ENCODE measurements at regions not wholly inside any gene's neighbourhood (a gene's known extent, or its start where the extent isn't known, plus 50 kb on each side); places are given as distances from the start of the nearest gene placed in this dataset.
"Not testable (repeated sequence)": the region's sequence is repeated elsewhere in the genome, so short reads cannot be mapped to it uniquely, and the experiment has no call there.

- H3K4me3 ChIP-seq (replicated peaks in 1 of 2; ENCODE audit: low read depth in 2 of 2, low read length in 2 of 2), result no peak overlapping the region
- TF ChIP-seq CTCF (IDR thresholded peaks at IDR 0.05; ENCODE audit: low read depth, low read length), result no peak
- no peak for DNase-seq (ENCODE audit: low read depth in 2 of 2)
These were observed 52.9 kb upstream of the IMP4 start for GRCh38 chr2:130289780-130290179.

GRCh38 chr2:130288467-130289403 is 54.0 kb upstream of the IMP4 start:
- H3K4me3 ChIP-seq (replicated peaks in 1 of 2; ENCODE audit: low read depth in 2 of 2, low read length in 2 of 2), result no peak overlapping the region
- no peak for DNase-seq (ENCODE audit: low read depth in 2 of 2)
- TF ChIP-seq CTCF (IDR thresholded peaks at IDR 0.05; ENCODE audit: low read depth, low read length), result no peak

- no peak overlapping the region for H3K4me3 ChIP-seq (replicated peaks in 1 of 2; ENCODE audit: low read depth in 2 of 2, low read length in 2 of 2)
- no peak for DNase-seq (ENCODE audit: low read depth in 2 of 2)
- TF ChIP-seq CTCF (IDR thresholded peaks at IDR 0.05; ENCODE audit: low read depth, low read length), result no peak
These were observed 55.1 kb upstream of the IMP4 start for GRCh38 chr2:130287656-130288026.

- DNase-seq (ENCODE audit: low read depth in 2 of 2), result no peak
- no peak for TF ChIP-seq CTCF (IDR thresholded peaks at IDR 0.05; ENCODE audit: low read depth, low read length)
- no peak overlapping the region for H3K4me3 ChIP-seq (replicated peaks in 1 of 2; ENCODE audit: low read depth in 2 of 2, low read length in 2 of 2)
These were observed 55.6 kb upstream of the IMP4 start for GRCh38 chr2:130286983-130287655.

- DNase-seq (ENCODE audit: low read depth in 2 of 2); H3K4me3 ChIP-seq (replicated peaks in 1 of 2; ENCODE audit: low read depth in 2 of 2, low read length in 2 of 2): not testable (repeated sequence)
These were observed 59.3 kb upstream of the IMP4 start for GRCh38 chr2:130283341-130283869.

GRCh38 chr2:130279551-130279950 is 63.1 kb upstream of the IMP4 start:
- H3K4me3 ChIP-seq (replicated peaks in 1 of 2; ENCODE audit: low read depth in 2 of 2, low read length in 2 of 2); DNase-seq (ENCODE audit: low read depth in 2 of 2): not testable (repeated sequence)

- not testable (repeated sequence) for DNase-seq (ENCODE audit: low read depth in 2 of 2)
These were observed 70.1 kb upstream of the TUBA3E start for GRCh38 chr2:130268333-130268732.

GRCh38 chr2:130267572-130267971 is 69.3 kb upstream of the TUBA3E start:
- not testable (repeated sequence) for DNase-seq (ENCODE audit: low read depth in 2 of 2); H3K4me3 ChIP-seq (replicated peaks in 1 of 2; ENCODE audit: low read depth in 2 of 2, low read length in 2 of 2)

More at GRCh38 chr2:130268333-130268732, 70.1 kb upstream of the TUBA3E start:
- H3K4me3 ChIP-seq (replicated peaks in 1 of 2; ENCODE audit: low read depth in 2 of 2, low read length in 2 of 2), result not testable (repeated sequence)

GRCh38 chr2:130266836-130267235 is 68.6 kb upstream of the TUBA3E start:
- DNase-seq (ENCODE audit: low read depth in 2 of 2); H3K4me3 ChIP-seq (replicated peaks in 1 of 2; ENCODE audit: low read depth in 2 of 2, low read length in 2 of 2): not testable (repeated sequence)

GRCh38 chr2:130265570-130266247 is 67.5 kb upstream of the TUBA3E start:
- not testable (repeated sequence) for DNase-seq (ENCODE audit: low read depth in 2 of 2); H3K4me3 ChIP-seq (replicated peaks in 1 of 2; ENCODE audit: low read depth in 2 of 2, low read length in 2 of 2)

GRCh38 chr2:130264901-130265320 is 66.7 kb upstream of the TUBA3E start:
- not testable (repeated sequence) for DNase-seq (ENCODE audit: low read depth in 2 of 2)

More at GRCh38 chr2:130264901-130265320, 66.7 kb upstream of the TUBA3E start:
- H3K4me3 ChIP-seq (replicated peaks in 1 of 2; ENCODE audit: low read depth in 2 of 2, low read length in 2 of 2), result not testable (repeated sequence)
